ENCODE measurements at regions not wholly inside any gene's neighbourhood (a gene's known extent, or its start where the extent isn't known, plus 50 kb on each side); places are given as distances from the start of the nearest gene placed in this dataset.

GRCh38 chr1:192086644-192087043 lies 71.6 kb upstream of the RGS18 start:
- no peak for TF ChIP-seq CTCF (IDR thresholded peaks at IDR 0.05)
- TF ChIP-seq ZFX (IDR thresholded peaks at IDR 0.05; ENCODE audit: borderline replicate concordance), result no peak
- no peak overlapping the region for H3K27ac ChIP-seq

GRCh38 chr1:192087334-192087733 lies 70.9 kb upstream of the RGS18 start:
- H3K27ac ChIP-seq, result no peak overlapping the region

GRCh38 chr1:192088496-192088895 lies 69.8 kb upstream of the RGS18 start:
- TF ChIP-seq ZFX (IDR thresholded peaks at IDR 0.05; ENCODE audit: borderline replicate concordance) (no peak), CTCF (IDR thresholded peaks at IDR 0.05) (no peak)
- H3K27ac ChIP-seq, result no peak overlapping the region

More at GRCh38 chr1:192087334-192087733, 70.9 kb upstream of the RGS18 start:
- TF ChIP-seq ZFX (IDR thresholded peaks at IDR 0.05; ENCODE audit: borderline replicate concordance) (no peak), CTCF (IDR thresholded peaks at IDR 0.05) (no peak)

GRCh38 chr1:192098001-192098400 lies 60.3 kb upstream of the RGS18 start:
- no peak overlapping the region for H3K27ac ChIP-seq
- TF ChIP-seq ZFX (IDR thresholded peaks at IDR 0.05; ENCODE audit: borderline replicate concordance) (no peak), CTCF (IDR thresholded peaks at IDR 0.05) (no peak)

- TF ChIP-seq CTCF (IDR thresholded peaks at IDR 0.05) (no peak), ZFX (IDR thresholded peaks at IDR 0.05; ENCODE audit: borderline replicate concordance) (no peak)
- H3K27ac ChIP-seq, result no peak overlapping the region
Observed at GRCh38 chr1:192099328-192099727, 58.9 kb upstream of the RGS18 start.

GRCh38 chr1:192100686-192101468 lies 57.4 kb upstream of the RGS18 start:
- TF ChIP-seq CTCF (IDR thresholded peaks at IDR 0.05) (no peak), ZFX (IDR thresholded peaks at IDR 0.05; ENCODE audit: borderline replicate concordance) (no peak)
- no peak overlapping the region for H3K27ac ChIP-seq

- no peak for TF ChIP-seq ZFX (IDR thresholded peaks at IDR 0.05; ENCODE audit: borderline replicate concordance)
- no peak for TF ChIP-seq CTCF (IDR thresholded peaks at IDR 0.05)
- H3K27ac ChIP-seq, result no peak overlapping the region
Observed at GRCh38 chr1:192104128-192104527, 54.1 kb upstream of the RGS18 start.

All from 22Rv1 (cell line).